Mesodermal cell (in vitro differentiated cells): ENCODE measurements at regions not wholly inside any gene's neighbourhood (a gene's known extent, or its start where the extent isn't known, plus 50 kb on each side); places are given as distances from the start of the nearest gene placed in this dataset.
"Not testable (repeated sequence)": the region's sequence is repeated elsewhere in the genome, so short reads cannot be mapped to it uniquely, and the experiment has no call there.

ENCODE experiments used
- H3K27ac ChIP-seq: 2 replicates; pipeline ENCODE4 v1.7.0; 2013; ENCODE audit warnings: mild to moderate bottlenecking, low read depth, low read length, moderate library complexity; ENCODE audit not compliant: severe bottlenecking
- H3K36me3 ChIP-seq: 2 replicates; pipeline ENCODE4 v1.7.1; 2013; ENCODE audit warnings: mild to moderate bottlenecking, low read length, moderate library complexity; ENCODE audit not compliant: control insufficient read depth, insufficient read depth
- H3K4me1 ChIP-seq: one replicate; pipeline ENCODE4 v1.7.1; 2013; ENCODE audit warnings: mild to moderate bottlenecking, low read length; ENCODE audit not compliant: insufficient read depth, control insufficient read depth, poor library complexity, severe bottlenecking
- H3K4me3 ChIP-seq: 2 replicates; pipeline ENCODE4 v1.7.0; 2013; ENCODE audit warnings: low read length, control low read depth, mild to moderate bottlenecking; ENCODE audit not compliant: insufficient read depth, poor library complexity, severe bottlenecking; ENCODE audit errors: extremely low read depth
- H3K9me3 ChIP-seq: 2 replicates; pipeline ENCODE4 v1.7.1; 2013; ENCODE audit warnings: mild to moderate bottlenecking, low read length, moderate library complexity; ENCODE audit not compliant: control insufficient read depth
- WGBS, 2 experiments: methylation state at CpG; one replicate each; pipeline ENCODE4 v1.1.5; 2013; ENCODE audit warnings: missing lambda C conversion rate in 2 of 2; ENCODE audit not compliant: insufficient coverage in 2 of 2; 5-methylcytosine and 5-hydroxymethylcytosine counted together

DNA sequence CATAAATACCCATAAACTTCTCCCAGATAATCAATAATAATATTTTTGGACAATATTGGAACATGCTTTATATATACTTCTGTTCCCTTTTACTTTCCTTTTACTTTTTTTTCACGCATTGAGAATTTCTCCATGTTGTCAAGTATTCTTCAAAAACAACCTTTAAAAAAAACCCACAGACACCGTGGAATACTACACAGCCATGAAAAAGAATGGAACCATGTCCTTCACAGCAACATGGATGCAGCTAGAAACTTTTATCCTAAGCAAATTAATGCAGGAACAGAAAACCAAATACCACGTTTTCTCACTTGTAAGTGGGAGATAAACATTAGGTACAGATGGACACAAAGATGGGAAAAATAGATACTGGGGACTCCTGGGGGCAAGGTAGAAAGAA, 854.7 kb downstream of the TBC1D22A start:
- WGBS, 2 experiments: 85 to 86% methylated on average over 1 to 2 of the region's 3 CpGs
- no peaks in the 10 kb centered on the region for H3K9me3 ChIP-seq
- no peak overlapping the region for H3K27ac ChIP-seq
- H3K4me3 ChIP-seq: no peak overlapping the region
- no peaks in the 10 kb centered on the region for H3K36me3 ChIP-seq
- no peaks in the 10 kb centered on the region for H3K4me1 ChIP-seq

DNA sequence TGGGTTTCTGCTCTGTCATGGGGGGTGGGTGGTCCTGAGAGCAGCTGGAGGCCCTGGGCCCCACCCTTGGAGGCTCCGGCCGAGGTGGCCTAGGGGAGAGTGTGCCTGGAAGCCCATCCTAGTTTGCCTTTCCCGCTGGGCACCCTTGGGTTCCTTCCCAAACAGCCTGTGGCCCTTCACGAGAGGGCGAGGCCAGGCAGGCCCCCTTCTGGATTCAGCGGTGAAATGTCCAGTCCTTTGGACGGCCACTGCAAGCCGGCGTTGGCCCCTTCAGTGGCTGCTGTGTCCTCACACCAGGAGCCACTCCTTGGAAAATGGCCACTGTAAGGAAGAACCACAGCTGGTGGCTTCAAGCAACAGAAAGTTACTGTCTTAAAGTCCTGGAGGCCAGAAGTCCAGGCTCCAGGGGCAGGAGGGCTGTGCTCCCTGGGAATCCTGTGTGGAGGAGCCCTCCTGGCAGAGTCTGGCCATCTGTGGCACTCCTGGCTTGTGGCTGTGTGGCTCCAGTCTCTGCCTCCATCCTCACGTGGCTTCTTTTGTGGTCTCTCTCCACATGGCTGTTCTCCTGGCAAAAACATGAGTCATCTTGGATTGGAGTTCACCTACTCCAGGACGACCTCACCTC, 854.1 kb downstream of the TBC1D22A start:
- Histone ChIP-seq H3K4me1 (no peaks in the 10 kb centered on the region), H3K9me3 (no peaks in the 10 kb centered on the region), H3K4me3 (no peak overlapping the region), H3K36me3 (no peaks in the 10 kb centered on the region), H3K27ac (no peak overlapping the region)
- 82 to 91% methylated on average over 10 of the region's 11 CpGs for WGBS, 2 experiments

DNA sequence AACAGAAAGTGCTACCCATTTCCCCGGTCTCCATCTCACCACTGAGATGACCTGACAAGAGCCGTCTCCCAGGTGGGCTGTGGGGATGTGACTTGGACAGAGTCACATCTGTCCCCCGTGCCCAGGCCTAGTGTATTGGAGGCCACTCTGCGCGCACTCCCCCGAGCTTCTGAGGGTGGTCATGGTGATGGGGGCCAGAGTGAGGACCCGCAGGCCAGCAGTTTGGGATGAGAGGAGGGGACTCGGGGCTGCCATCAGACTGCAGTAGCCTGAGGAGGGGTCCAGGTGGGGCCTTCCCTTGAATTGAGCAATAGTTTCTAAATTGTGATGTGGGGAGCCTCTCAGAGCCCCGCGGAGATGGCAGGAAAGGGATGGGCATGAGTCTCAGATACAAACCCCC, 852.6 kb downstream of the TBC1D22A start:
- Histone ChIP-seq H3K9me3 (no peaks in the 10 kb centered on the region), H3K27ac (no peak overlapping the region), H3K36me3 (no peaks in the 10 kb centered on the region), H3K4me3 (no peak overlapping the region), H3K4me1 (no peaks in the 10 kb centered on the region)
- WGBS, 2 experiments: 80 to 85% methylated on average over 6 to 10 of the region's 10 CpGs

DNA sequence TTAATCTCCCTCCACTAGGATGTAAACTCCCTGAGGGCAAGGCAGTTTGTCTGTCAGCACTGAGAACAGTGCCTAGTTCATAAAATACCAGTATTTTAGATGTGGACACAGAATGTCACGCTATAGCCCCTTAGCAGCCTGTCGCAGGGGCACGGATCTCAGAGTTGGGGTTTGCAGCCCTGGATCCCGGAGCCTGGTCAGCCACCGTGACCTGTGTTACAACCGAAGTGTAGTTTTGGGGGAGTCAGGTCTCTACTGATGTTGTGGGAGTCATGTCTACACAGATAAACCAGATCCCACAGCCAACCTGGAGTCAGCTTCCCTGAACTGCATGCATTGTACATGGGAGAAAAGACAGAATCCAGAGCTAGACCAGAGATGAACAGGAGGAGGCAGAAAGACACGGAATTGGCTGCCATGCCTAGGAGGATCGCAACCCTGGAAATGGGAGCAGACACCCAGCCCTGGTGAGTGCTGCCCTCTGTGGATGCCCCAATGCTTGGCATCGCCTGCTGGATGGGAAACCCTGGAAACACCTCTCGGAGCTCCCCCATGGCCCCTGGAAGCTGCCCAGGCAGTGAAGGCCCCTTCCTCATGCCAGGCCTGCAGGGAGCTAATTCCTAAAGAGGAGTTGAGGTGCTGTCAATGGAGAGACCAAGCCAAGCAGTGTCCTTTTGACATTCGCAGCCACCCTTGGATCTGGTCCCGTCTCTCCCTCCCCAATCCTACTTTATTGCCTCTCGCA, 851.3 kb downstream of the TBC1D22A start:
- H3K4me3 ChIP-seq: no peak overlapping the region
- no peaks in the 10 kb centered on the region for H3K36me3 ChIP-seq
- H3K9me3 ChIP-seq: no peaks in the 10 kb centered on the region
- H3K27ac ChIP-seq: no peak overlapping the region
- no peaks in the 10 kb centered on the region for H3K4me1 ChIP-seq
- 94% methylated on average over 7 to 9 of the region's 13 CpGs for WGBS, 2 experiments

DNA sequence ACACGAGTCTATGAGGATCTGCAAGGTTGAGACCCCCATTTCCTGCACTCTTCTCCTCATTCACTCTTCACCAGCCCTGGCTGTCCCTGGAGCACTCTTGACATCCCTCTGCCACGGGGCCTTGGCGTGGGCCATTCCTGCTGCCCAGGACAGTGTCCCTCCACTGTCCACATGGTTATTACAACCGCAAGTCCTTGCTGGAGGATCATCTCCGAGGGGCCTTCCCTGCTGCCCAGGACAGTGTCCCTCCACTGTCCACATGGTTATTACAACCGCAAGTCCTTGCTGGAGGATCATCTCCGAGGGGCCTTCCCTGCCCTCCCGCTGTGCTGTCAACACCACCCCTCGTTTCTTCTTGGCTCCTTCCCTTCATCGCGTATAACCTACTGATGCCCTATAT, 850.7 kb downstream of the TBC1D22A start:
- H3K36me3 ChIP-seq, H3K4me1 ChIP-seq, H3K4me3 ChIP-seq, H3K27ac ChIP-seq, H3K9me3 ChIP-seq: not testable (repeated sequence)
- WGBS, 2 experiments: 88 to 91% methylated on average over 4 to 5 of the region's 11 CpGs

DNA sequence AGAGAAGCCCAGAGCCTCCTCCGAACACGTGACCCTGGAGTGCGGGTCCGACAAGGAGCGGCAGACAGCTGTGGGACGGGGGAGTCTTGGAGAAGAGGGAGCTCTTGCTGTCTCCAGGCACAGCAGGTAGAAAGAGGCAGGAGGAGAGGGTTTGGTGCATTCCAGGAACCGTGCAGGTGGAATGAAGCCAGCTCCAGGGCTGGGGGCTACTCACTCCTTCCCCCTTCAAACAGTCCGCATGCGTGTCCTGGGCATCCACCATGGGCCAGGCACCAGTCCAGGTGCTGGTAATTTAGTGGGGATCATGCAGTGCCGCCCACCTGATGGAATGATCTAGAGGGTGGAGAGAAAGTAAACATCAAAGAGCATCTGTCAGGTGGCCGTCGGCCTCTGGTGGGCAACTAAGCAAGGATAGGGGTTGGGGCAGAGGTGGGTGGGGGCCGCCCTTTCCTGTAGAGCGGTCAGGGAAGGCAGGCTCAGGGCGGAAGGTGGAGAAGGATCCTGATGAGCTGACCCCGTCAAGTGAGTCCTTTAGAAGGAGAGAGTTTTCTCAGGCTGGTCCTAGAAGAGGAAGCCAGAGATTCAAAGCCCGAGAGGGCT, 850.0 kb downstream of the TBC1D22A start:
- Histone ChIP-seq H3K4me3 (no peak overlapping the region), H3K36me3 (no peaks in the 10 kb centered on the region), H3K9me3 (no peaks in the 10 kb centered on the region), H3K27ac (no peak overlapping the region), H3K4me1 (no peaks in the 10 kb centered on the region)
- whole genome bisulfite sequencing, 2 experiments: 86 to 91% methylated on average over 9 to 16 of the region's 17 CpGs

DNA sequence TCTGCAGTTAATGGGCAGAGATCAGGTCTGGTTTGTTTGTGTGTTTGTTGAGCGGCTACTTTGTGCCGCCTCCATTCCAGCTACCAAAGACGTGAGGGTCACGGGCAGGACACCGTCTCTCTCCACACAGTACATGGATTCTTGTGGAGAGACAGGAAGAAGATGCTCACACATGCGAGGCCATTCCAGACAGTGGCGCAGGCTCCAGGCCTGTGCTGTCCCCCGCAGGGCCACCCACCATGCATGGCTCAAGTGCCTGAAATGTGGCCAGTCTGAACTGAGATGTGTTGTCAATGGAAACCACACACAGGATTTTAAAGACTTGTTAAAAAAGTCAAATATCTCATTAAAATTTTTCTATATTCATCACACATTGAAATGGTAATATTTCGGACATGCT, 848.3 kb downstream of the TBC1D22A start:
- Histone ChIP-seq H3K9me3 (no peaks in the 10 kb centered on the region), H3K4me3 (no peak overlapping the region), H3K4me1 (no peaks in the 10 kb centered on the region), H3K27ac (no peak overlapping the region), H3K36me3 (no peaks in the 10 kb centered on the region)
- WGBS, 2 experiments: 89 to 96% methylated on average over 5 of the region's 9 CpGs

DNA sequence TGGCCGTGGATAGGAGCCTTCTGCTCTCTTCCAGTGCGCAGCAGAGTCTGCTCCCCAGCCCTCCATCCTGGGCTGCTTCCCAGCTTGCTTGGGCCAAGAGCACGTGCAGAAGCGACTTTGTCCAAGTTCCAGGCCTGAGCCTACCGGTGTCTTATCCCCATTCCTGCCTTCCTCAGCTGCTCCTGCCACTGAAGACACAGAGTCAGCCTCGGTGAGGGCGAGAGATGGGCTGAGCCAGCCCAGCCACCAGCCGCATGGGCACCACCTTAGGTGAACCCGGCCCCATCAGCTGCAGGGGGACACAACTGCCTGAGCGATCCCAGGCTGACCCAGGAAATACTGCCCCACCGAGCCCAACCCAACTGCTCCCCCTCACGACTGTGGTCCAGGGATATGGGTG, 847.8 kb downstream of the TBC1D22A start:
- H3K27ac ChIP-seq: no peak overlapping the region
- H3K9me3 ChIP-seq: no peaks in the 10 kb centered on the region
- H3K4me1 ChIP-seq: no peaks in the 10 kb centered on the region
- no peaks in the 10 kb centered on the region for H3K36me3 ChIP-seq
- WGBS, 2 experiments: 92 to 93% methylated on average over 10 to 12 of the region's 12 CpGs
- H3K4me3 ChIP-seq: no peak overlapping the region

DNA sequence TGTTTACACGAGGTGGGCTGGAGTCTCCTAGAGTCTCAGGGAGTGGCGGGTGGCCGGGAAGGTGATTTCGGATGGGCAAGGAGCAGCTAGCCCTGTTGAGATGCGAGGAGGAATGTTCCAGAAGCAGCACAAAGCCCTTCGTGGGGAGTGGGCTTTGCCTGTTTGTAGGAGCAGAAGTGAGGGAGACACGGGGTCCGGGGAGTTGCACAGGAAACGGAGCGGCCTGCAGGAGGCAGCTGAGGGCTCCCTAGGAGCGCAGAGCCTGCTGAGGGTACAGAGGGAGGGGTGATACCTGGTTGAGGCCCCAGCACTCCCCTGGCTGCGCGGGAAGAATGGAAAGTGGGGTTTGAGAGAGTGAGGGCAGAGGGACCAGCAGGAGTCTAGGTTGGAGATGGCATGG, 847.2 kb downstream of the TBC1D22A start:
- H3K27ac ChIP-seq: no peak overlapping the region
- H3K4me1 ChIP-seq: no peaks in the 10 kb centered on the region
- H3K9me3 ChIP-seq: no peaks in the 10 kb centered on the region
- no peak overlapping the region for H3K4me3 ChIP-seq
- no peaks in the 10 kb centered on the region for H3K36me3 ChIP-seq
- 84 to 88% methylated on average over 9 to 11 of the region's 13 CpGs for WGBS, 2 experiments

DNA sequence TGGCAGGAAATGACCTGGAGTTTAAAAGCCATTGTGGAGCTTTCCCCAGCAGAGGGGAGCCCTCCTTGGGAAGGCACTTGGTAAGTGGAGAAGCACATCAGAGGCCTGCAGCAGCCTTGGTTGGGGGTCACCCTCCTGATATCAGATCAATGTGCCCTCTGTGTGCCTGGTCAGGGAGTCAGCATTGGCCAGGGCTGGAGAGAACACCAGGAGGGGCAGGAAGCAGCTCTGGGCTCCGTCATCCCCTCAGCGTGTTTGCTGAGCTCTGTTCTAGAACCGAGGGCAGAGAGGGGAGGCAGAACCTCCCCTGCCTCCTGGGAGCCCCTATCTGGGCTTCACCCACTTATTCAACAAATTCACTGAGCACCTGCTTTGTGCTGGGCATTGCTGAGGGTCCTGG, 846.0 kb downstream of the TBC1D22A start:
- Histone ChIP-seq H3K4me3 (no peak overlapping the region), H3K4me1 (no peaks in the 10 kb centered on the region), H3K9me3 (peaks cover 4% of the 10 kb centered on the region), H3K36me3 (no peaks in the 10 kb centered on the region), H3K27ac (no peak overlapping the region)
- WGBS, 2 experiments: 94 to 95% methylated on average over 3 of the region's 3 CpGs

DNA sequence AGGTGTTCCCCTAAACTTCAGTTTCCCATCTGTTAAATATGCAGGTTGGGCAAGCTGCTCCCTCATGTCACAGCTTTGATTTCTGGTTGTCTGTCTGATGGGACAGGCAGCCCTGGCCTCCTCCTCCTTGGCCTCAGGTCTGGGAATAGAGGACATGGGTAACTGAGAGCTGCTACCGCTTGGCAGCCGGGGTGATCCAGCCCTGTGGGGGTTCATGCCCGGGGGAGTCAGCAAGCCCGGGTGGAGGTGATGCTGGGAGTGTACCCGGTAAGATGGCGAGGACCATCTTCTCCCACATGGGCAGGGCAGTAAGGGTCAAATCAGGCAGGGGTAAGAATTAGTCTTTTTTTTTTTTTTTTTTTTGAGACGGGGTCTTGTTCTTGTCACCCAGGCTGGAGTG, 845.0 kb downstream of the TBC1D22A start:
- no peak overlapping the region for H3K4me3 ChIP-seq
- H3K27ac ChIP-seq: no peak overlapping the region
- H3K4me1 ChIP-seq: no peaks in the 10 kb centered on the region
- 90 to 100% methylated on average over 1 to 4 of the region's 7 CpGs for WGBS, 2 experiments
- no peaks in the 10 kb centered on the region for H3K36me3 ChIP-seq
- peaks cover 5% of the 10 kb centered on the region for H3K9me3 ChIP-seq
